ENCODE measurements at regions not wholly inside any gene's neighbourhood (a gene's known extent, or its start where the extent isn't known, plus 50 kb on each side); places are given as distances from the start of the nearest gene placed in this dataset.

GRCh38 chr3:154971771-154972326 lies 108.3 kb upstream of the MME start:
- ChIA-PET POLR2A (interaction anchor here (2.0 kb wide), 1 partner anchor 99 kb away, joined by 5 read pairs; no protein-coding TSS in a partner anchor), CTCF (interaction anchor here (0.8 to 1.1 kb wide), 3 partner anchors 9 to 109 kb away, joined by 3 to 4 read pairs (median 3); no protein-coding TSS in a partner anchor)
- H3K4me3 ChIP-seq (ENCODE audit: low read depth, low read length): no peak overlapping the region
- DNase-seq (ENCODE audit: low read depth, low spot score): peak; percentile 53
- TF ChIP-seq CTCF (IDR thresholded peaks at IDR 0.05; ENCODE audit: insufficient read depth, low read length, missing control alignments): no peak

GRCh38 chr3:154971341-154971740 lies 108.8 kb upstream of the MME start:
- DNase-seq (ENCODE audit: low read depth, low spot score): no peak
- ChIA-PET CTCF (interaction anchor here (0.8 to 1.1 kb wide), 2 partner anchors 10 to 16 kb away, joined by 3 to 4 read pairs; no protein-coding TSS in a partner anchor), POLR2A (interaction anchor here (2.0 kb wide), 1 partner anchor 100 kb away, joined by 5 read pairs; no protein-coding TSS in a partner anchor)
- TF ChIP-seq CTCF (IDR thresholded peaks at IDR 0.05; ENCODE audit: insufficient read depth, low read length, missing control alignments): no peak
- H3K4me3 ChIP-seq (ENCODE audit: low read depth, low read length): no peak overlapping the region

DNA sequence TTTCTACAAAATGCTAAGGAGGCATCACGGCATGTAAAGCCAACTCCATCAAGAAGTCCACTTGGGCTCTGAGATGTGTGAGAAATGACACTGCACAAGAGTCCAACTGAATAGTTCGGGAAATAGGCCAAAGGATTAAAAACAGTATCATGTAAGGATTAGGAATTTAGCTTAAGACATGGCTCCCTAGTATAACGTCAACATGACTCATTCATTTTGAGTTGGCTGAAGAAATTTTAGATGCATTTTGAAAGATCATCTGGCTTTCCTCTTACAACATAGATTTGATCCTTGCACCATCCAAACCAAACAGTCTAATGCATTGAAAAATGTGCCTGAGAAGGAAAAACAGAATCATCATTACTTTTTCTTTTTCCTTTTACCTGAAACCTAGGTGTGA lies 109.3 kb upstream of the MME start:
- POLR2A ChIA-PET: interaction anchor here (2.0 kb wide), 1 partner anchor 100 kb away, joined by 5 read pairs; no protein-coding TSS in a partner anchor
- DNase-seq (ENCODE audit: low read depth, low spot score): peak; percentile 87
- no peak for TF ChIP-seq CTCF (IDR thresholded peaks at IDR 0.05; ENCODE audit: insufficient read depth, low read length, missing control alignments)
- CTCF ChIA-PET: interaction anchor here (0.8 to 1.2 kb wide), 2 partner anchors 11 to 15 kb away, joined by 3 to 4 read pairs; no protein-coding TSS in a partner anchor
- no peak overlapping the region for H3K4me3 ChIP-seq (ENCODE audit: low read depth, low read length)

DNA sequence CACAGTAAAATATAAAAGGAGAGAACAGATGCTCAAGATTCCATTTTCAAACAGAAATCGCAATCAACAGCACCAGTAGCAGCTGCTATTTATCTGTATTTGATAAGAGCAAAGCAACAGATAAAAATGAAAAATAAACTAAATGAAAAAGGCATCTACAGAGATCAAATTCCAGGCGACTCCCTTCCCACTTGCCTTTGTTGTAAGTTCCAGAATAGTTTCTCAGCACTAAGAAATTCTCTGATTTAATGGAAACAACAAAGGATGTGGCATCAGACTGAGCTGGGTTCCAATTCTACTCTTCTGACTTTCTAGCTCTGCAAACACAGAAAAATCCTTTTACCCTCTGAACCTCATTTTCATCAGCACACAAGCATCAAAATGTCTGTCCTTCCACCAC lies 110.8 kb upstream of the MME start:
- ChIA-PET POLR2A (no interaction called here), CTCF (interaction anchor here (0.8 kb wide), 1 partner anchor 353 kb away, joined by 3 read pairs; no protein-coding TSS in a partner anchor)
- no peak for DNase-seq (ENCODE audit: low read depth, low spot score)
- no peak overlapping the region for H3K4me3 ChIP-seq (ENCODE audit: low read depth, low read length)
- TF ChIP-seq CTCF (IDR thresholded peaks at IDR 0.05; ENCODE audit: insufficient read depth, low read length, missing control alignments): no peak

- CTCF ChIA-PET: interaction anchor here (1.4 to 1.5 kb wide), 2 partner anchors 13 to 356 kb away, joined by 3 to 11 read pairs; no protein-coding TSS in a partner anchor
- TF ChIP-seq CTCF (IDR thresholded peaks at IDR 0.05; ENCODE audit: insufficient read depth, low read length, missing control alignments): no peak
- POLR2A ChIA-PET: no interaction called here
Observed at GRCh38 chr3:154967090-154967489, 113.0 kb upstream of the MME start.

DNA sequence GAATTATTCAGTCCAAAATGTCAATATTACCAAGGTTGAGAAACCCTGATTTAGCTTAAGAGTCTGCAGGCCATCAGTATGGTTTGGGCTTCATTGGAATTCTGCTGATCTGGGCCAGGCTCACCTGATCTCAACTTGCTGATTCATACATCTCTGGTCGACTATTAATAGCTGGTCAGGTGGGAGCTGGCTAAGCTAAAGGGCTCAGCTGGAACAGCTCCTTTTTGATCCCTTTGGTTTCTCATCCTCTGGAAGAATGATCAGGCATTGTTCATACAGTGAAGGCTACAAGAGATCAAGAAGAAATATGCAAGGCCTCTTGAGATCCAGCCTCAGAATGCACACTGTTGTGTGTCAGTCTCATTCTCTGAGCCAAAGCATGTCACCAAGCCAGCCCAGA lies 123.3 kb upstream of the MME start:
- DNase-seq (ENCODE audit: low read depth, low spot score): no peak
- no peak overlapping the region for H3K4me3 ChIP-seq (ENCODE audit: low read depth, low read length)
- ChIA-PET POLR2A (no interaction called here), CTCF (interaction anchor here (1.1 to 1.4 kb wide), 2 partner anchors 360 to 367 kb away, joined by 3 to 4 read pairs; no protein-coding TSS in a partner anchor)
- no peak for TF ChIP-seq CTCF (IDR thresholded peaks at IDR 0.05; ENCODE audit: insufficient read depth, low read length, missing control alignments)

More at GRCh38 chr3:154967090-154967489, 113.0 kb upstream of the MME start:
- H3K4me3 ChIP-seq (ENCODE audit: low read depth, low read length): no peak overlapping the region
- DNase-seq (ENCODE audit: low read depth, low spot score): no peak
